Thyroid gland (tissue), 4 donors: ENCODE measurements at regions not wholly inside any gene's neighbourhood (a gene's known extent, or its start where the extent isn't known, plus 50 kb on each side); places are given as distances from the start of the nearest gene placed in this dataset.

Source experiments
- POLR2A ChIP-seq, 2 donors: fragments of 450-650 bp; IDR thresholded peaks; one replicate each; pipeline ENCODE4 v1.6.1; 2017; ENCODE audit warnings: antibody characterized with exemption in 2 of 2, mild to moderate bottlenecking in 2 of 2, moderate library complexity in 1 of 2
- TF ChIP-seq, protein P1 (sequence below), 6 experiments: fragments of 200-600 bp in 3 of 6; fragments of 450-650 bp in 3 of 6; sonication (generic) in 3 of 6; IDR thresholded peaks; one replicate each; pipeline ENCODE4 v1.5.1; 2016 to 2019; ENCODE audit warnings: antibody characterized with exemption in 6 of 6, mild to moderate bottlenecking in 2 of 6, inconsistent platforms in 1 of 6, moderate library complexity in 1 of 6

DNA sequence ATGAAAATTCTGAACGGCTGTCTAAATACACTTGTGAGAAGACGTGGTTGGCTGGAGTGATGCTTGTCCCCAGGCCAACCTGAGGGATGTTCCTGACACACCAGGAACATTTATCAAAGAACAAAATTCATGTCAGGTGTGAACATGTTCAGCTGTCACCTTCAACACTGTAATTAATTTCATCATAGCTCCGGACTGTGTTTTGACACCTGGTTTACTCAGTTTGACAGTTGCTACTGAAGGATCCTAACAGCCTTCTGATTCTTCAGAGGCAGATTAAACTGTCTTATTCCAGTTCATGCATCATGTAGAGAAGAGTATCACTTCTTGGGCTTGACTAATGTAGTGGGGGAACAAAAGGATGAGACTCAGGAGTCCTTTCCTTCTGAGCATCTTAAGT lies 134.1 kb downstream of the NPR3 start:
- TF ChIP-seq, protein P1, sequence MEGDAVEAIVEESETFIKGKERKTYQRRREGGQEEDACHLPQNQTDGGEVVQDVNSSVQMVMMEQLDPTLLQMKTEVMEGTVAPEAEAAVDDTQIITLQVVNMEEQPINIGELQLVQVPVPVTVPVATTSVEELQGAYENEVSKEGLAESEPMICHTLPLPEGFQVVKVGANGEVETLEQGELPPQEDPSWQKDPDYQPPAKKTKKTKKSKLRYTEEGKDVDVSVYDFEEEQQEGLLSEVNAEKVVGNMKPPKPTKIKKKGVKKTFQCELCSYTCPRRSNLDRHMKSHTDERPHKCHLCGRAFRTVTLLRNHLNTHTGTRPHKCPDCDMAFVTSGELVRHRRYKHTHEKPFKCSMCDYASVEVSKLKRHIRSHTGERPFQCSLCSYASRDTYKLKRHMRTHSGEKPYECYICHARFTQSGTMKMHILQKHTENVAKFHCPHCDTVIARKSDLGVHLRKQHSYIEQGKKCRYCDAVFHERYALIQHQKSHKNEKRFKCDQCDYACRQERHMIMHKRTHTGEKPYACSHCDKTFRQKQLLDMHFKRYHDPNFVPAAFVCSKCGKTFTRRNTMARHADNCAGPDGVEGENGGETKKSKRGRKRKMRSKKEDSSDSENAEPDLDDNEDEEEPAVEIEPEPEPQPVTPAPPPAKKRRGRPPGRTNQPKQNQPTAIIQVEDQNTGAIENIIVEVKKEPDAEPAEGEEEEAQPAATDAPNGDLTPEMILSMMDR (IDR thresholded peaks at IDR 0.05), result no peak
- TF ChIP-seq POLR2A (IDR thresholded peaks at IDR 0.05), result no peak
